ENCODE measurements at regions not wholly inside any gene's neighbourhood (a gene's known extent, or its start where the extent isn't known, plus 50 kb on each side); places are given as distances from the start of the nearest gene placed in this dataset.

DNA sequence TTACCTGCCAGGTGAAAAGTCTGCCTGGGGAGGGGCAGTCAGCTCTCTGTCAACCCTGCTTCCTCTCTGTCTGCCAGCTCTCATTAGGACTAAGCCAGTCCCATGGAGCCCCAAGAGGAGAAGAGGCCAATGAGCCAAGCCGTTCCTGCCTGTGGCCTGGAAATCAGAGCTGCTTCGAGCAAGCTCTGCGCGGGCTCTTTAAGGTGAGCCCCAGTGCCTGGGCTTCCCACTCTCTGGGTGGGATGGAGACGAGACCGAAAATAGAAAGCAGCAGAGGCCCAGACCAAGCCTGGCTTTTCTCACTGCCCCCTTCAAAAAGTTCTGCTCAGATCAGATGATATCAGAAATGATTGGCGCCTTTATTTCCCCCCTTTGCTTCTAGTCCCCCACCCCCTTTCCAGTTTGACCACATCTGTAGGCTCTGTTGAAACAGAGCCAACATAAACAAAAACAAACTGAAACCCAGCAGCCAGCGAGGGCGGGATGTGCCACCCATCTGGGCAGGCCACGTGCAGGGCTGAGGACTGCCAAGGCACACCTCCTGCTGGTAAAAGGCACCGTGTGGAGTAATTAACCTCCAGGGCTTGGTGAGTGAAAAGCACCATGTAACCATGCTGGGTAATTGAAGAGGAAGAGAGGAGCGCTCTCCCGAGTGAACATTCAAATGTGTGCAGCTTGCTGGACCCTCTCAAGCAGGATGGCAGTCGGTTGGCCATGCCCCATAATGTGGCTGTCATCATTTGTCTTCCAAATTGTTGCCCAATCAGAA, 471.0 kb upstream of the PROK2 start:
- TF ChIP-seq, protein P1, sequence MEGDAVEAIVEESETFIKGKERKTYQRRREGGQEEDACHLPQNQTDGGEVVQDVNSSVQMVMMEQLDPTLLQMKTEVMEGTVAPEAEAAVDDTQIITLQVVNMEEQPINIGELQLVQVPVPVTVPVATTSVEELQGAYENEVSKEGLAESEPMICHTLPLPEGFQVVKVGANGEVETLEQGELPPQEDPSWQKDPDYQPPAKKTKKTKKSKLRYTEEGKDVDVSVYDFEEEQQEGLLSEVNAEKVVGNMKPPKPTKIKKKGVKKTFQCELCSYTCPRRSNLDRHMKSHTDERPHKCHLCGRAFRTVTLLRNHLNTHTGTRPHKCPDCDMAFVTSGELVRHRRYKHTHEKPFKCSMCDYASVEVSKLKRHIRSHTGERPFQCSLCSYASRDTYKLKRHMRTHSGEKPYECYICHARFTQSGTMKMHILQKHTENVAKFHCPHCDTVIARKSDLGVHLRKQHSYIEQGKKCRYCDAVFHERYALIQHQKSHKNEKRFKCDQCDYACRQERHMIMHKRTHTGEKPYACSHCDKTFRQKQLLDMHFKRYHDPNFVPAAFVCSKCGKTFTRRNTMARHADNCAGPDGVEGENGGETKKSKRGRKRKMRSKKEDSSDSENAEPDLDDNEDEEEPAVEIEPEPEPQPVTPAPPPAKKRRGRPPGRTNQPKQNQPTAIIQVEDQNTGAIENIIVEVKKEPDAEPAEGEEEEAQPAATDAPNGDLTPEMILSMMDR (IDR thresholded peaks at IDR 0.05) = no peak

DNA sequence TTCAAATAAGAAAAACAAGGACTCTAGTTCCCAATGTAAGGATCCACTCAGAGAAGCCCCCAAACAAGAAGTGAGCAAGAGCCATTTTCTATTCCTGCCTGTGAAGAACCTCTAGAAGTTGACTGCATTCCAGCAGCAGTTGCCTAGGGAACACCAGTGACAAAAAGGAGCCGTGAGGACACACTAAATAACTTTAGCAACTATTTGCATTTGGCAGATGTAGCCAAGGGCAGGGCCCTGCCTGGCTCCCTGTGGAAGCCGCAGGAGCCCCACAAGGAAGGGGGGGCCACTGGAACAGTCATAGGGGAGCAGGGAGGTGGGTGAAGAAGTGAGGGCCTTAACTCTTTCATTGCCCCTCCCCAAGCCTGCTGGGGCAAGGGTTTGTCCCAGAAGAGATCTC, 470.2 kb upstream of the PROK2 start:
- TF ChIP-seq, protein P1 (IDR thresholded peaks at IDR 0.05) = no peak

DNA sequence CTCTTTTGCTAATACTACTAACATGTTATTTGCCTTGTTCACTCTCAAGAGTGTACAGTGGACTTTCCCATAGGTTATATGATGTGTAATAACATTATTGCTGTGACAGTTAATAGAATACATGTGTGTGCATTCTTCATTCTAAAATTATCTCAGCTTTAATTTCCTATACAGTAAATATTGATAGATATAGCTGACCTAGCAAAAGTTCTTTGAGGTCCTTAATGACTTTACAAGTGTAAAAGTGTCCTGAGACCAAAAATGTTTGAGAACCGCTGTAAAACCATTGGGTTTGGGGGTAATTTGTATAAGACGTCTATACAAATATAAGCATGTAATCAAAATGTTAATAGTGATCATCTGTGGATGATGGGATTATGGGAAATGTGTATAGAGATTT, 469.5 kb upstream of the PROK2 start:
- TF ChIP-seq, protein P1 (IDR thresholded peaks at IDR 0.05) = no peak

DNA sequence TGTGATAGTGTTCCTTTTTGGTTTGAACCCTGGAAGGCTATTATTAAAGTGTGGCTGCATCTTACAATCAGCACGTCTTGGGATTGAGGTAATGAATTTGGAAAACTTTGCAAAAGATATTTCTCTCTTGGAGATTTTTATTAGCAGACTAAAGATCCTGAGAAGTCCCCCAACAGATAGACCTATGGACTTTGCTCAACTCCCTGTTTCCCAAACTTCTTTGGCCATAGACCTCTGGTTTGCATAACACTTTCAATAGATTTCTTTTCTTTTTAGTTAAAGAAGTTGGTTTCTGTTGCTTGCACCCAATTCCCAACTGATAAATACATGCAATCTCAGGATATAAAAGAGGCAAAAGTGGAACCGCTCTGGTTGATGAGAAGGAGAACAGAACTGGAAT, 465.8 kb upstream of the PROK2 start:
- TF ChIP-seq, protein P1 (IDR thresholded peaks at IDR 0.05) = no peak

DNA sequence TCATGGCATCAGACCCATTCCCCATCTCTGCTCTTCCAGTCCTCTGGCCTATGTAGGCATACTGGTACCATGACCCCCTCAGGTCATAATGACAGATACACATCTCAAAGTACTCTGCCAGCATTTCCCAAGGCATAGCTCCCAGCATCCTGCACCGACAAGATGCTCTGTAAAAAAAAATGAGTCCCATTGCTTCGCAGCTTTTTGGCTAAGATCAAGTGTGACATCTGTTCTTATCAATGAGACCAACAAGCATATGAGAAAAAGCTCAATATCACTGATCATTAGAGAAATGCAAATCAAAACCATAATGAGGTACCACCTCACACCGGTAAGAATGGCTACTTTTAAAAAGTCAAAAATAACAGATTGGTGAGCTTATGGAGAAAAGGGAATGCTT, 463.9 kb upstream of the PROK2 start:
- TF ChIP-seq, protein P1 (IDR thresholded peaks at IDR 0.05) = no peak

DNA sequence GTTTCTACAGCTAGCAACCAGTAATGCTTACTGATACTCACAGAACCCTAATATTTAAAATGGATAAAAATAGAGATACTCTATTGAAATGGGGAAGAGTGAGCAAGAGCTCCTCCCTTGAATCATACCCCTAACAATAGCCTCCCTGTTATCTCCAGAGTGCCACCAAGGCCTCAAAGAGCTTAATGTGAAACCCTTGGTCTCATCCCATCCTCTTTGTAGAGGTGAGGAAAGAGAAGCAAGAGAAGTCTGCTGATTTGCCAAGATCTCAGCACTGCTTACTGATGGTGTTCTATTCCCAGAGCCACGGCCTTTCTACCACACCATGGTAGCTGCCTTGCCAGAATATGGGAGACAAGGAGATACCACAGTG, 463.4 kb upstream of the PROK2 start:
- TF ChIP-seq, protein P1 (IDR thresholded peaks at IDR 0.05) = no peak

DNA sequence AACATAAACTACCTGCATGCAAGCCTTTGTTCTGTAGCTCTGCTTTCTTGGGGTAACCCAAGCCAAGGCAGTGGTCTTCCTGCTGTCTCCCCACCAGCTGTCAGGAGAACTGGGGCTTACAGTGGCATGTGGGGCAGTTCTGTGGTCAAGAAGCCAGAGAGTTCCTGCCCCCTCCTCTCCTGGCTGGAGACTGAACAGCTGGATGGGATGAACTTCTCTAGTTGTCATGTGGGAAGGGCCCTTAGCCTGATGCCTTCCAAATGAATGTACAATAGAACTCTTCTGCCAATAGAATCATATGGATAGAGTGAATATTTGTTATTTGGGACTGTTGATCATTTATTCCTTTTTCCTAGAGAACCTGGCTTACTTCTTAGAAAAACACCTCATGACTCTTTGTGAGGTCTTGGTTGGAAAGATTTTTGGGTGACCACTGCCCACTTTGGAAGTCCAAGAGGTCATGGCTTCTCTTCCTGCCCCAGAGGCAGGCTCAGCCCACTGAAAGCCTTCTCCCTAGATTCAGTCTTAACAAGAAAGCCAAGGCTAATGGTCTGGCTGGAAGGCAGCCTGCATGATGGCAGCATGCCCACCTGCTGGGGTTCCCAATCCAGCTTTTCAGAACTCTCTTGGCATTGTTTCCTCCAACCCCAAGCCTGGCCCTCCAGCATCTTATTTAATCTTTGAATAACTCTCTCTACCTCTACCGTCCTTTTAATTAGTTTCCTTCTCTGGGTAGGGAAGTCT, 462.9 kb upstream of the PROK2 start:
- TF ChIP-seq, protein P1 (IDR thresholded peaks at IDR 0.05) = no peak
